Nephron (organoid): ENCODE measurements at regions not wholly inside any gene's neighbourhood (a gene's known extent, or its start where the extent isn't known, plus 50 kb on each side); places are given as distances from the start of the nearest gene placed in this dataset.

ENCODE experiments used
- H3K27ac Mint-ChIP-seq, 3 experiments: 2 replicates each; pipeline ENCODE4 v1.8.0; 2020; ENCODE audit warnings: mixed read lengths in 3 of 3, mild to moderate bottlenecking in 2 of 3, moderate library complexity in 1 of 3
- H3K27me3 Mint-ChIP-seq: 2 replicates; pipeline ENCODE4 v1.8.0; 2021; ENCODE audit warnings: low read depth, mild to moderate bottlenecking, moderate library complexity, mixed read lengths
- H3K36me3 Mint-ChIP-seq: 2 replicates; pipeline ENCODE4 v1.8.0; 2020; ENCODE audit warnings: low read depth, mixed read lengths
- H3K4me1 Mint-ChIP-seq: 2 replicates; pipeline ENCODE4 v1.8.0; 2020; ENCODE audit warnings: mixed read lengths
- H3K4me3 Mint-ChIP-seq, 3 experiments: 2 replicates each; pipeline ENCODE4 v1.8.0; 2020; ENCODE audit warnings: mild to moderate bottlenecking in 3 of 3, mixed read lengths in 3 of 3, moderate library complexity in 2 of 3
- H3K9me3 Mint-ChIP-seq: 2 replicates; pipeline ENCODE4 v1.8.0; 2020; ENCODE audit warnings: mixed read lengths
- TF ChIP-seq, protein P1 (sequence below), 3 experiments: fragments of 200-600 bp; sonication (generic); IDR thresholded peaks; one replicate each; pipeline ENCODE4 v1.5.0; 2021; ENCODE audit warnings: antibody characterized with exemption in 3 of 3; ENCODE audit not compliant: unreplicated experiment in 3 of 3

DNA sequence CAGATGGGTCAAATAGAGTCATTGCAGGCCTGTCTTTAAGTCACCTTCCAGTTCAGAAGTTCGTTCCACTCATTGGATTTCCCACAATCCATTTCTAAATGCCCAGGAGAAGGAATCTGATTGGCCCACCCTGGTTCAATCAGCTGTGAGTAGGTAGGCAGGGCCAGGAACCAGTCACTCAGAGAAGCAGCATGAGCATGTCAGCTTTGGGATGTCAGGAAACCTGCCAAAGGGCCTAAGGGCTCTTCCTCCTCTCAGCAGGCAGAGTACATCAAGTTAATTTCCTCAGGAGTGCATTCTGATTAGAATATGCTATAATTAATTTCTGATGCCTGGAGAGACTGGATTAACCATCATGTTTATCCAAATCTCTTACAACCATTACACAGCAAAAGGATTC is 412.9 kb upstream of the CCNH start:
- TF ChIP-seq, protein P1, sequence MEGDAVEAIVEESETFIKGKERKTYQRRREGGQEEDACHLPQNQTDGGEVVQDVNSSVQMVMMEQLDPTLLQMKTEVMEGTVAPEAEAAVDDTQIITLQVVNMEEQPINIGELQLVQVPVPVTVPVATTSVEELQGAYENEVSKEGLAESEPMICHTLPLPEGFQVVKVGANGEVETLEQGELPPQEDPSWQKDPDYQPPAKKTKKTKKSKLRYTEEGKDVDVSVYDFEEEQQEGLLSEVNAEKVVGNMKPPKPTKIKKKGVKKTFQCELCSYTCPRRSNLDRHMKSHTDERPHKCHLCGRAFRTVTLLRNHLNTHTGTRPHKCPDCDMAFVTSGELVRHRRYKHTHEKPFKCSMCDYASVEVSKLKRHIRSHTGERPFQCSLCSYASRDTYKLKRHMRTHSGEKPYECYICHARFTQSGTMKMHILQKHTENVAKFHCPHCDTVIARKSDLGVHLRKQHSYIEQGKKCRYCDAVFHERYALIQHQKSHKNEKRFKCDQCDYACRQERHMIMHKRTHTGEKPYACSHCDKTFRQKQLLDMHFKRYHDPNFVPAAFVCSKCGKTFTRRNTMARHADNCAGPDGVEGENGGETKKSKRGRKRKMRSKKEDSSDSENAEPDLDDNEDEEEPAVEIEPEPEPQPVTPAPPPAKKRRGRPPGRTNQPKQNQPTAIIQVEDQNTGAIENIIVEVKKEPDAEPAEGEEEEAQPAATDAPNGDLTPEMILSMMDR (IDR thresholded peaks at IDR 0.05; ENCODE audit: unreplicated experiment in 3 of 3): no peak
- H3K4me3 Mint-ChIP-seq: no peak overlapping the region
- H3K36me3 Mint-ChIP-seq: no peaks in the 10 kb centered on the region
- H3K4me1 Mint-ChIP-seq: peaks cover 13% of the 10 kb centered on the region
- H3K27me3 Mint-ChIP-seq: no peaks in the 10 kb centered on the region
- H3K9me3 Mint-ChIP-seq: peaks cover 2% of the 10 kb centered on the region
- peak overlapping the region in 1 of 3 experiments; percentile 11 for H3K27ac Mint-ChIP-seq

DNA sequence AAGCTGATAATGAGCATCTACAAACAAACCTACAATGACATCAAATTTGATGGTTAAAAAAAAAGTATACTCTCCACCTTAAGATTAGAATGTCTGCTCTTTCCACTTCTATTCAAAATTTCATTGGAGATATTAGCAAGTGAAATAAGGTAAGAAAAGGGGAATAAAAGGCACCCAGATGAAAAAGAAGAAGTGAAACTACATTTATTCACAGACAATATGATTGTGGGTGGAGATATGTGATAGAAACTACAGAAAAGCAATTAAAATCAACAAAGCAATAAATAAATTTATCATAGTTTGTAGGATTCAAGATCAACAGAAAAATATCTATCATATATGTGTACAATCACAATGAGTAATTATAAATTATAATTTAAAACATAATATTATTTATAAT is 395.1 kb upstream of the CCNH start:
- Mint-ChIP-seq H3K9me3 (peaks cover 2% of the 10 kb centered on the region), H3K4me3 (no peak overlapping the region), H3K27me3 (no peaks in the 10 kb centered on the region), H3K27ac (no peak overlapping the region), H3K36me3 (no peaks in the 10 kb centered on the region), H3K4me1 (no peaks in the 10 kb centered on the region)
- TF ChIP-seq, protein P1 (IDR thresholded peaks at IDR 0.05; ENCODE audit: unreplicated experiment in 3 of 3): no peak

DNA sequence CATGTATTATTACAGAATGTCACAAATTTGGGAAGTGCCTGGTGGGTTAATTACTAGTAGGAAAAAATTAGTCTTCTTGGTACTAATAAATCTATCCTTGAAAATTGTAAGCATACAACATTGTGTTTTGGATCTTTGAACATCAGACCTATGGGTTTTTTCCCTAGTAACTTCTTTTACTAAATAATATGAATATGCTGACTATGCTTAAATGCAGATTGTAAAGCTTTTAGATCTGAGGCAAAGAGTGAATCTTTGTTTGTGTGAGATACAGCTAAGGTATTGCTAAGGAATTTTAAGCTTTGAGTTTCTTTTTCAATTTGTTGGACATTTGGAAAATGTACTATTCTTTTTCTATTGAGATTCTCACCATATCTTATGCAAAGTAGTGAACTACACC is 390.6 kb upstream of the CCNH start:
- H3K4me1 Mint-ChIP-seq: no peaks in the 10 kb centered on the region
- no peak overlapping the region for H3K27ac Mint-ChIP-seq
- H3K36me3 Mint-ChIP-seq: no peaks in the 10 kb centered on the region
- no peak overlapping the region for H3K4me3 Mint-ChIP-seq
- peaks cover 2% of the 10 kb centered on the region for H3K9me3 Mint-ChIP-seq
- TF ChIP-seq, protein P1 (IDR thresholded peaks at IDR 0.05; ENCODE audit: unreplicated experiment in 3 of 3): no peak
- H3K27me3 Mint-ChIP-seq: no peaks in the 10 kb centered on the region

DNA sequence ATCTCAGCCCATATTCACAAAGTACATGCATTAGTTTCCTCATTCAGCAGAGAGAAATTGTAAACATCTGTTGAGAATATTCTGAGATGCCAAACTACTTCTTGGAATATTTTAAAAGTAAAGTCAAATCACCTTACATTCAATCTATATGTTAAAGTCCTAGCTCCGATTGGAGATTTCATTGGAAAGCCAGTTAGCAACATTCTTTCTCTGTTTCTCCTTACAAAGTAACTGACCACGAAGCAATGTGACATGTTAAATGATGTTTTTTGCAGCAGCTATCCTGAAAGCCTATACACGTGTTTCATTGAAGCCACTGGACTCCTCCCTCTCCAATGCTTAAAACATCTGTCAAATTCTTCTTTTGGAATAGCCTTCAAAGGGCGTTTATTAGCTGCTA is 379.1 kb upstream of the CCNH start:
- no peaks in the 10 kb centered on the region for H3K36me3 Mint-ChIP-seq
- peaks cover 8% of the 10 kb centered on the region for H3K27me3 Mint-ChIP-seq
- no peak overlapping the region for H3K4me3 Mint-ChIP-seq
- H3K4me1 Mint-ChIP-seq: peaks cover 2% of the 10 kb centered on the region
- H3K27ac Mint-ChIP-seq: no peak overlapping the region
- H3K9me3 Mint-ChIP-seq: no peaks in the 10 kb centered on the region
- TF ChIP-seq, protein P1 (IDR thresholded peaks at IDR 0.05; ENCODE audit: unreplicated experiment in 3 of 3): no peak

DNA sequence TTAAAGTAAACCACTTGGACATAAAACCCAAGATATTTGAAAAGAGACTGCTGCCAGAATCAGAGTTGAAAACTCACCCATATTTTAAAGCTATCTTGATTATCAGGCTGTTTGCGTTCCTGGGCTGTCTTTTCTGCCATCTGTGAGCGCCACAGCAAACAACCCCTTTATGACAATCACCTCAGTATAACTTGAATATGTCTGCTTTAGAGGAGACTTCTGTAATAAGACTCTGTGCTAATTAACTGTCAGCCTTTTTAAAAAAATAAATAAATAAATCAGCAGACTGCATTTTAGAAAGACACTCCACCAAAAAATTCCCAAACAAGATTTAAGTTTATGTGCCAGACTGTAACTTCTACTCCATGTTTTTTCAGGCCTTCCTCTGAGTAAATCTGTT is 375.7 kb upstream of the CCNH start:
- Mint-ChIP-seq H3K9me3 (no peaks in the 10 kb centered on the region), H3K27ac (no peak overlapping the region), H3K4me3 (no peak overlapping the region), H3K27me3 (peaks cover 22% of the 10 kb centered on the region), H3K4me1 (no peaks in the 10 kb centered on the region), H3K36me3 (no peaks in the 10 kb centered on the region)
- TF ChIP-seq, protein P1 (IDR thresholded peaks at IDR 0.05; ENCODE audit: unreplicated experiment in 3 of 3): no peak

DNA sequence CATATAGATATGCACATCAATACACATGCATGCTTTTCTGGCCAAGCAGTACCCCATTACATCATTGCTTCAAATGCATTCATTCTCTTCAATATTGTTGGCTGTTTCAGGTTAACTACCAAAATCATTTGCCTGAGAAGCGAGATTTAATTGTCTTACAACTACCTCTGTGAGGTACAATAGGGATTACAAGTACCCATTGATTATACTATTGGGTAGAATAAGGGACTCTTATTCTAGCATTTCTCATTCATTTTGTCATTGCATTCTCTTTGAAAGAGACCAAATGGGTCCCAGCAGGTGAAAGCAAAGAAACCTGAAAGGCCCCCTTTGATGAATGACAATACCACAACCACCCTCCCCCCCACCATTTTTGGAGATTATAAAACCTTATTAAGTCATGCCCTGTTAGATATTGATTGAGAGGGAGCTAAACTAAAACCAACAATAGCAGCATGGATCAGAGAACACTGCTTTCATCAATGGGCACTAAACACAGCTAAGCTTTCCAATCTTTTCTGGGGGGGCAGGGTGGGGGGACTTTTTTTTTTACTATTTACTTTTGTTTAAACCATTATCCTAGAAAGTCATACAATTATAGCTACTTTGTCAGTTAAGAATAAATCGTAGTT is 375.0 kb upstream of the CCNH start:
- Mint-ChIP-seq H3K9me3 (no peaks in the 10 kb centered on the region), H3K27me3 (peaks cover 28% of the 10 kb centered on the region), H3K36me3 (no peaks in the 10 kb centered on the region), H3K4me3 (no peak overlapping the region), H3K4me1 (no peaks in the 10 kb centered on the region), H3K27ac (no peak overlapping the region)
- TF ChIP-seq, protein P1 (IDR thresholded peaks at IDR 0.05; ENCODE audit: unreplicated experiment in 3 of 3): no peak
